IMR-90 (cell line): ENCODE measurements at regions not wholly inside any gene's neighbourhood (a gene's known extent, or its start where the extent isn't known, plus 50 kb on each side); places are given as distances from the start of the nearest gene placed in this dataset.

Source experiments
- CEBPB ChIP-seq: IDR thresholded peaks from 2 replicates; pipeline ENCODE4 v1.6.1; 2012; ENCODE audit warnings: low read depth, low read length, improper control_type of control experiment
- CHD1 ChIP-seq: IDR thresholded peaks from 2 replicates; pipeline ENCODE4 v1.6.1; 2012; ENCODE audit warnings: low read depth, low read length, improper control_type of control experiment
- CTCF ChIP-seq: conservative IDR thresholded peaks from 2 replicates; pipeline ENCODE4 v1.5.1; 2012; ENCODE audit warnings: mild to moderate bottlenecking, low read depth, low read length, improper control_type of control experiment
- MAFK ChIP-seq: IDR thresholded peaks from 2 replicates; pipeline ENCODE4 v1.6.1; 2012; ENCODE audit warnings: low read depth, low read length, improper control_type of control experiment
- MAZ ChIP-seq: IDR thresholded peaks from 2 replicates; pipeline ENCODE4 v1.6.1; 2012; ENCODE audit warnings: low read depth, mild to moderate bottlenecking, low read length, improper control_type of control experiment, moderate library complexity, borderline replicate concordance
- MXI1 ChIP-seq: IDR thresholded peaks from 2 replicates; pipeline ENCODE4 v1.6.1; 2012; ENCODE audit warnings: low read depth, mild to moderate bottlenecking, low read length, moderate library complexity, borderline replicate concordance
- POLR2A ChIP-seq: IDR thresholded peaks from 2 replicates; pipeline ENCODE4 v1.6.1; 2012; ENCODE audit warnings: mild to moderate bottlenecking, low read depth, low read length
- RAD21 ChIP-seq: IDR thresholded peaks from 2 replicates; pipeline ENCODE4 v1.6.1; 2012; ENCODE audit warnings: low read length, improper control_type of control experiment
- RCOR1 ChIP-seq: IDR thresholded peaks from 2 replicates; pipeline ENCODE4 v1.6.1; 2012; ENCODE audit warnings: mild to moderate bottlenecking, low read length, improper control_type of control experiment; ENCODE audit not compliant: insufficient replicate concordance
- RFX5 ChIP-seq: IDR thresholded peaks from 2 replicates; pipeline ENCODE4 v1.8.0; 2012; ENCODE audit warnings: low read depth, mild to moderate bottlenecking, low read length, moderate library complexity
- SMC3 ChIP-seq: fragments of 150-350 bp; IDR thresholded peaks from 2 replicates; pipeline ENCODE4 v1.6.1; 2016; ENCODE audit warnings: low read depth, mild to moderate bottlenecking, antibody characterized with exemption, low read length, moderate library complexity
- USF2 ChIP-seq: fragments of 150-350 bp; IDR thresholded peaks from 2 replicates; pipeline ENCODE4 v1.6.1; 2017; ENCODE audit warnings: mild to moderate bottlenecking, antibody characterized with exemption, low read length, low read depth

DNA sequence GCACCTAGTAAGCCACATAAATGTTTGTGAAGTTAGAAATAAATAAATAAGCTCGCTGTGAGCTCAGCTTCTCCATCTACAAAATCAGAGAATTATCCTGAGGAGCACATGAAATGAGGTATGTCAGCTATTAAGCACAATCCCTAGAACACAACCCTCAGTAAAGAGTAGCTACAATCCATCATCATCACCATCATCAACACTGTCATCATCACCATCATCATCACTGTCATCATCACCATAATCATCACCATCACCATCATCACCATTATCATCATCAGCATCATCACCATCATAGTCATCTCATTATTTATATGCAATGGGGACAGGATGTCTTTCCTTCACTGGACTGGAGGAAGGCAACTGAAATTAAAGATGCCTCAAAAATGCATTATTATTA, 189.6 kb downstream of the NPHP4 start:
- no peak for TF ChIP-seq CTCF
- TF ChIP-seq CHD1, result no peak
- no peak for TF ChIP-seq SMC3
- TF ChIP-seq RFX5, result no peak
- TF ChIP-seq POLR2A, result no peak
- TF ChIP-seq RCOR1, result no peak
- no peak for TF ChIP-seq MAZ
- no peak for TF ChIP-seq MXI1
- no peak for TF ChIP-seq RAD21
- TF ChIP-seq CEBPB, result no peak
- TF ChIP-seq USF2, result no peak
- TF ChIP-seq MAFK, result no peak
